DMS53 (cell line): ENCODE measurements at regions not wholly inside any gene's neighbourhood (a gene's known extent, or its start where the extent isn't known, plus 50 kb on each side); places are given as distances from the start of the nearest gene placed in this dataset.
A peak's percentile ranks its signal among the peaks of the same experiment; 100 is the strongest.
"Not testable (repeated sequence)": the region's sequence is repeated elsewhere in the genome, so short reads cannot be mapped to it uniquely, and the experiment has no call there.

Experiments used
- DNase-seq: peaks from one replicate; lab custom pipeline; 2025; lab: John Stamatoyannopoulos, UW

DNA sequence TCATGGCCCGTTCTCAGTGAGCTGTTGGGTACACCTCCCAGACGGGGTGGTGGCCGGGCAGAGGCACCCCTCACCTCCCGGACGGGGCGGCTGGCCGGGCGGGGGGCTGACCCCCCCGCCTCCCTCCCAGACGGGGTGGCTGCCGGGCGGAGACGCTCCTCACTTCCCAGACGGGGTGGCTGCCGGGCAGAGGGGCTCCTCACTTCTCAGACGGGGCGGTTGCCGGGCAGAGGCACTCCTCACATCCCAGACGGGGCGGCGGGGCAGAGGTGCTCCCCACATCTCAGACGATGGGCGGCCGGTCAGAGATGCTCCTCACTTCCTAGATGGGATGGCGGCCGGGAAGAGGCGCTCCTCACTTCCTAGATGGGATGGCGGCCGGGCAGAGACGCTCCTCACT, 129.7 kb upstream of the DAAM1 start:
- DNase-seq, result not testable (repeated sequence)

DNA sequence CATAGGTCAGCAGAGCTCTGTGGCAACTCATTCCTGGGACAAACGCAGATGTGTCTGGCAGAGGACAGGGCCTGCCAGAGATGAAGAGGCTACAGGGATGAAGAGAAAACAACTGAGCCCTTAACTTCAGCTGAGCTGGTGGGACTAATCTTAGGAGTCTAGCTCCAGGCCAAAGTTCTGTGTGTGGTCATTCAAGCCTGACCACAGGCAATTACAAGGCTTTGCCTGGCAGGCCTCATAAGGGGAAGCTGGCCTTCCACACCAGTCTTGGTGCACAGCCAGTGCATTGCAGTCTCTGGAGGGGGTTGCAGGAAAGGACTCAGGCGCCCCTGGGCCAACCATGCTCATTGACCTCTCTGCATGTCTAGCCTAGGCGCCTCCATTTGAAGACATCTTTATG, 127.6 kb upstream of the DAAM1 start:
- no peak for DNase-seq

DNA sequence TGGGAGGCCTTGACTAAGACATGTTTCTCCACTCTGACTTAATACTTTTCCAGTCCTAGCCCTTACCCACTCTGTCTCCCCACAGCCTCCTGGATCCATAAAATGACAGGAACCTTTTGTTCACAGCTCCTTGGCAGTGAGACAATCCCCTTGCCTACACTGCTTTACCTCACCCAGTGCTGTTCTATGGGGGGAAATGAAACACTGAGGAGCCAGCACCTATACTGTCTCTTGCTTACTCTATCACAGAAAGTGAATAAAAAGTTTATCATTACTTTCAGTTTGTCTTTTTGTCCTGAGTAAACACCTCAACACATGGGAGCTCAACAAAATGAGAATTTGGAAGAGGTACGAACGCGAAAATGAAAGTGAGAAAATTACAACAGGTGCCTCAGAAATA, 127.2 kb upstream of the DAAM1 start:
- no peak for DNase-seq

DNA sequence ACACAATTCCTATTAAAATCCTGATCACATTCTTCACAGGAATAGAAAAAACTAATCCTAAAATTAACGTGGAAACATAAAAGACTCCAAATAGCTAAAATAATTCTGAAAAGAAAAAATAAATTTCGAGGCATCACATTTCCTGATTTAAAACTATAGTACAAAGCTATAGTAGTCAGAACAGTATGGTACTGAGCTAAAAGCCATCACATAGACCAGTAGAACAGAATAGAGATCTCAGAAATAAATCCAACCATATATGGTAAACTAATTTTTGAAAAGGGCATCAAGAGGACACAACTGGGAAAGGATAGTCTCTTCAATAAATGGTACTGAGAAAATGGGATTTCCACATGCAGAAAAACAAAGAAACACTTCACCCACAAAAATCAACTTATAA, 125.2 kb upstream of the DAAM1 start:
- DNase-seq, result no peak

DNA sequence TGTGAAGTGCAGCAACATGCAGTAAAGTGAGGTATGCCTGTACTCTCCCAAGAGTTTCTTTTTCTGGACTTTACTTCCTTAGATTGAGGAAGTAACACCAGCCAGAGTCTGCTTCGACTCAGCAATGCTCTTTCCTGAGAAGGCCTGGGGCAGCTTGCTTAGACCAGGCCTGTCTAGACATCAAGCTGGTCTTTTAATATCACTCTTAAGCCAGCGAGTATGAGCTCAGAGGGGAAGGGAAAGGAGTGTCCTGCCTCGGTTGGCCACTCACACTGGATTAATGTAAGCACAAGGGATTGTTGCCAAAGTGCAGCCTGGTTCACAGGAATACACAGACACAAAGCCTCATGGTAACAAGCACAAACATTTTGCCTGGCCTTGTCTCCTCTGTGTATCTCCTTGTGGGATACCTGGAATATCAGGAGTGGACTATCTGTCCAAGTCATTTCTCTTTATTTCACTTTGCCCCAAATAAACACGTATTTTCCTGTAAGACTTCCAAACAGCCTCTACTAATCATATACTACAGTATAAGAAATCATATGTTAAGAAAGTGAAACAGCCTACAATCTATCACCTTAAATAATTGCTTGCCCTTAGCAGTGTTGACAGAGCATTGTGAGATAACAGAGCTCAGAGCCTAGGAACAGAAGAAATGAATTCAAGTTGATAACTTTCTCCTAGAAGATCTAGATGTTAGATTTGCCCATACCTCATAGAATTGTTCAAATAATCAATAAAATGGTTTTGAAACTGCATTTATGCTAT, 121.2 kb upstream of the DAAM1 start:
- peak; percentile 1 for DNase-seq

DNA sequence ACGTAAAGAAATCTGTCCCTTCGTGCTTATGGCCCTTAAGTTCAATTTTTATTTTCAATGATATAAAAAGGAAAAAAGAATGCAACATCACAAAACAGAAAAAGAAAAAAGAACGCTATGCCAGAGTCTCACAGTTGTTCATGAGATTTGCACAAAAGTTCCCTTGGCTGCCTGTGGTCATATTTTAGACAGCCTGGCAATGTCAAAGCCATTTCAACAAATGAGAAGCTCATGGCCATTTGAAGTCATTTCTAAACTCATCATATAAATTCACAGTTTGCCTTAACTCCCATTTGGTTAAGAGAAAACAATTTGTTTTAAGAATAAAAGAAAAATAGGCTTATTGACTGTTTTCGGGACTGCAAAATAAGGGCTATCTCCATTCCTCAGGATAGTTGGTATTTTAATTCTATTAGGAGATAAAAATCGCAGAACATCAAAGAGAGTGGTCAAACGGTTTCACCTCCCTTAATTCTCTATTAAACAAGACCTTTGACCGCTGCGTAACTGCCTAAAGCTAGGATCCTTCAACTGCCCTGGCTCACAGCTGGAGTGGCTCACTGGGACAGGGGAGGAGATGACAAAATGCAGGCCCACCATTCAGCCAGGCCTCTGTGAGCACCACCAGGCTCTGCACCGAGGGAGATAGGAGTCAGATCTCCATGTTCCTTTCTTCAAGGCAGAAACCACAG, 119.2 kb upstream of the DAAM1 start:
- DNase-seq, result no peak

DNA sequence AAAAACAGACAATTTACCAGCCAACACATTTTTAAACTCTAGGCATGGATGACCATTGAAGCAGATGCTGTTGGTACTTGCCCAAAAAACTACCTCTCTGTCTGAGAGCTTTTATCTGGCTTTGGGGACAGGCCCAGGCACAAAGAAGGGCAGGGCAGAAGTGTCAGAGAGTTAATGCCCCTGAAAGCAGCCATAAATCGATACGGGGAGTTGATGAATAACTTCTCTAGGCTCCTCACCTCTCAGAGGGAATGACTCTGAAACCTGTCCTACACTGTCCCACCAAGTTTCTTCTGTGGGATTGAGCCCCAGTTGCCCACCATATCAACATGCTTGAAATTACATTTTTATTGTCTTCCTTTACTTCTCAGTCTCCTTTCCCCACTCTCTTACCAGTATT, 113.0 kb upstream of the DAAM1 start:
- no peak for DNase-seq

DNA sequence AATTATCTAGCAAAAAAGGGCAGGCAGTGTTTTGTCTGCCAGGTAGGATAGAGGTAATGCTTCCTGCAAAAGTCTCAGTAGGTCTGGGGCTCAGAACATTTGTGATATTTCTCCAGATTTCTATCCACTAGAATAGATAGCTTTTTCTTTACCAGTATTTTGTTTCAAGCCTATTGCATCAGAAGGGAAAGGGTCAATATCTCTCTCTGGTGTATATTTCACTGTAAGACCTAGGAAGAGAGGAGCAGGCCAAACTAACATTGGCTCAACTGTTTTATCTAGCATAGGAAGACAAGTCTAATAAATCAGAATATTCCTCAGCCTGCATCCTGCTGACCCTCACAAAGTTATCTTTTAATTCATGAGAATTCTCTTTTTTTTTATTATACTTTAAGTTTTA, 106.7 kb upstream of the DAAM1 start:
- DNase-seq, result no peak

DNA sequence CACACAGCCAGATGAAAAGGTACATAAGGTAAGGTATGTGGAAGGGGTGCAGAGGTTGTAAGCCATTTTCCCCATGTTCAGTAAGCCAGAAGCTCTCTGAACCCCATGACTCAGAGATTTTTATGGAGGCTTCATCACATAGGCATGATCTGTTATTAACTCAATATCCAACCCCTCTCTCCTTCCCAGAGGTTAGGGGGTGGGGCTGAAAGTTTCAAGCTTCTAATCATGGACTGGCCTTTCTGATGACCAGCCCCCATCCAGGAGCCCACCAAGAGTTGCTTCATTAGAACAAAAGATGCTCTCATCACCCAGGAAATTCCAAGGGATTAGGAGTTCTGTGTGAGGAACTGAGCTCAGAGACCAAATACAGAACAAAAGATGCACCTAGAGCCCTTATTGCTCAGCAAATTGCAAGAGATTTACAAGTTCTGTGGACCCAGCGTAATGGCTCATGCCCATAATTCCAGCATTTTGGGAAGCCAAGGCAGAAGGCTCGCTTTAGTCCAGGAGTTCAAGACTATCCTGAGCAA, 103.2 kb upstream of the DAAM1 start:
- no peak for DNase-seq

DNA sequence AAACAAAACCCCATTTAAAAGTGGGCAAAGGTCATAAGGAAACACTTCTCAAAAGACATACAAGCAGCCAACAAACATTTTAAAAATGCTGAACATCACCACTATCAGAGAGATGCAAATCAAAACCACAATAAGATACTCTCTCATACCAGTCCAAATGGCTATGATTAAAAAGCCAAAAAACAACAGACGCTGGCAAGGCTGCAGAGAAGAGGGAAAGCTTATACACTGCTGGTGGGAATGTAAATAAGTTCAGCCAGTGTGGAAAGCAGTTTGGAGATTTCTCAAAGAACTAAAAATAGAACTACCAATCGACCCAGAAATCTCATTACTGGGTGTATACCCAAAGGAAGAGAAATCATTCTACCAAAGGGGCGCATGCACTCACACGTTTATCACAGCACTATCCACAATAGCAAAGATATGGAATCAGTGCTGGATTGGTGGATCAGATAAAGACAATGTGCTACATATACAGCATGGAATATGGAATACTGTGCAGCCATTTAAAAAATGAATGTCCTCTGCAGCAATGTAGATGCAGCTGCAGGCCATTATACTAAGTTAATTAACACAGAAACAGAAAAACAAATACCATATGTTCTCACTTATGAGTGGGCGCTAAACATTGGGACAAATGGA, 102.1 kb upstream of the DAAM1 start:
- no peak for DNase-seq

DNA sequence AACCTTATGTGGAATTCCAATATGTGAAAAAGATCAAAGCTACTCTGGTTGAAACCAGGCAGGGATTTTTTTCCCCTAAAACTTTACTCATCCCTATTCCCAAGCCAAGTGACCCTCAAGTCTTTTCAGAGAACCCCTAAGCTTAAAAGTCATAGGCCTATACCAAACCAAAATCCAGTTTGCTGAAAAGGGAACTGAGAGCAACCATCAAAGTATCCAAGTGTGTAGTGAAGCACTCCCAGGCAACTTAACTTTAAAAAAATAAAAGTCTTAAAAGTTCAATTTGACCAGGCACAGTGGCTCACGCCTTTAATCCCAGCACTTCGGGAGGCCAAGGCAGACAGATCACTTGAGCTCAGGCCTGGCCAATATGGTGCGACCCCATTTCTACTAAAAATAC, 101.2 kb upstream of the DAAM1 start:
- DNase-seq, result no peak

DNA sequence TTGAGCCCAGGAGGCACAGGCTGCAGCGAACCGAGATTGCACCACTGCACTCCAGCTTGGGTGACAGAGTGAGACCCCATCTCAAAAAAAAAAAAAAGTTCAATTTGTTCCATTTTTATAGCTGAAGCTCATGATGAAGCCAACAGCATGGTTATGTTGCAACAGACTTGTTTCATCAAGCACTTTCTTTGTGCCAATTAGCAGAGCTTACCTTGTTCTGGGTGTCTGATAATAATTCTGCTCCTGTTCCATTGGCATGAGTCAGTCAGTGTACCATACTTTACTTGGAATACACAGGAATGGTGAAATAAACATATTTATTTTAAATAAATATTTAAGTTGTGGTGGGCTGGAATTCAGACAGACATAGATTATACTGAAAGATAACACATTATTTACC, 100.8 kb upstream of the DAAM1 start:
- no peak for DNase-seq

DNA sequence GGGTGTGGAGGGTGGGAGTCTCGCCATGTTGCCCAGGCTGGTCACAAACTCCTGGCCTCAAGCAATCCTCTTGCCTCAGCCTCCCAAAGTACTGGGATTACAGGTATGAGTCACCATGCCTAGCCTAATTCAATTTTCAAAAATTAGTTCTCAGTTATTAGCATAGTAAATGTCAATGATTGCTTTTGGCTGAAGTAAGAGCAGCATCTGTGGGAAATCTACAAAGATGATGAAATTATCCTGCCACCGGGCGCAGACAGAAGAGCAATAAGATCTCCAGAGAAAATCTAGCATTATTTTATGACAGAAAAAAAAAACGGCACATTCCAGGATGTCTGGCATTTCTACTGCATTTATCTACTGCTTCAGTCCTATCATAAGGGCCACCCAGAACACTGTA, 97.9 kb upstream of the DAAM1 start:
- no peak for DNase-seq

DNA sequence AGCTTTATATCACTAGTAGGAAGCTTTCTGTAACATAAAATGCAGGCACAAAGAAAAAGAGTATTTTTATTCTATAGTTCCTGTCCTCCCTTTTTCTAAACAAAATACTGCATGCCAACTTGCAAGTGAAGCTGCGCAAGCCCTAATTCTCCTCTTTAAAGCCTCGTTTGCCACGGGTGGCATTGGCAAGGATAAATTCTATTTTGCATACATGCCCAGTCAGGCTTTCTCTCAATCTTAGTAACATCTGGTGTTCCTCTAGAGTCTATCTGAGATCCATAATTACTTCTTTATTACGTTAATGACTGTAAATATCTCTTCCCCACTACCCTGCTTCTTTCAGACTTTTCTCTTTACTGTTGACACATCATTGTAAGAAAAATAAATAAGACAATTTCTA, 97.1 kb upstream of the DAAM1 start:
- no peak for DNase-seq

DNA sequence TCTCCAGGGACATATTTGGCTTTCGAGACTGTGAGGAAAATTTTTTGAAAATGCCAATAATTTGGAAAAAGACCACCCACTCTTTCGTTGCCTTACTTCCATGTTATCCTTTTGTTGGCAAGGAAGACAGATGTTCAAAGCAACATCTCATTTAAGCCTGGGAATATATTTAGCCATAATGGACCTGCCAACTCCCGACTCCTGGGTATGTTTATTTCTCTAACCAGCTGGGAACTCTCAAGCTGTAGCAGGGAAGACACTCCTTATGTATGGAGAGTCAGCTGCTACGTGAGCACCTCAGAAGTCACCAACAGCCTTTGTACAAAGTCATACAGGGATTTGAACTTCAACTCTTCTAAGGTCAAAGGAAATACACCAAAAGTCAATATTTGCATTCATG, 96.5 kb upstream of the DAAM1 start:
- no peak for DNase-seq

DNA sequence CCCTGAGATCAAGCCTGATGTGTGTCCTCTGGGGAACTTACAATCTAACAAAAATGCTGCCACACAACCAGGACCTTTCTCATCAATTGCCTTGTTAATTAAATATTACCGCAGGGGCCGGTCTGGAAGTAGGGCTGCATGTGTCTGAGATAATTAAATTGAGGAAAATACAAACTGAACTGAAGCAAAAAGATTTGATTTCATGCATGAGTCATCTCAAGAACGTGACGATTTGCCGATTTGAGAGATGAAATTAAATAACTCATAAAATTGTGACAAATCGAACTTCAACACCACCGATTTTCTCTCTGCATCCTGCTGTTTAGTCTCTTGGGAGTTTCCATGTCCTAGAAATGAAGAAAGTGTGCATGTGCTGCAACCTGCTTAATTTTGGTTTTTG, 94.6 kb upstream of the DAAM1 start:
- DNase-seq, result no peak

DNA sequence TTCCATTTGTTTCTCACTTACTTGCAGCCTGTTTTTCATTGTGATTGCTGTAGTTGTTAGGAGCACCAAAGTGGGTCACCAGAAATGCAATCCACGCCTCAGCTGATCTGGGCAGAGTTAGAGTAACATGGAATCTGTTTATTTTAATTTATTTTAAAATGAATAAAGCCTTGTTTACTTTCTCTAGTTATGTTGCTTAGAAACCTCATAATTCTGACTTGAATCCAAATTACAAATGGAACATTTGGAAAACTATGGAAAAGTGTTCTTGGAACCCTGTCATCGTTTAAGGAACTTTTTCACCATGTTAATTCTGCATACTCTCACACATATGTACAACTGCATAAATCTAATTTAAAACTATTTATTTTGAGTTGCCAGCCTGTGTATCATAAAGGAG, 92.2 kb upstream of the DAAM1 start:
- DNase-seq, result no peak

DNA sequence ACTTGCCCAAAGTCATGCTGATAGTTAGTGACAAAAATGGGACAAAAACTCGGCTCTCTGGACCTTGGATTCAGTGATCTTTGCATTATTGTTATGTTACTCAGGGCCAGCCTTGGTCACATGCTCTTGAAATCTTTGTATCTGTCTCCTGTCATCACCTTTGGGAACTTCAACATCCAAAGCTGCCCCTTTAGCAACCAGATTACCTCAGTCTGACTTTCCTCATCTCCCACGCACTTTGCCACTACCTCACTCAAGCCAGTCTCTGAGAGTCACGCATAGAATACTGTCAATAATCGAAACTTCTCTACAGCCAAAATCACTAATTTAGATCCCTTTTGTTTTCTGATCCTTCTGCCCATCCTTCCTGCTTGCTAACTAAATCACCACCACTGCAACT, 90.8 kb upstream of the DAAM1 start:
- no peak for DNase-seq

DNA sequence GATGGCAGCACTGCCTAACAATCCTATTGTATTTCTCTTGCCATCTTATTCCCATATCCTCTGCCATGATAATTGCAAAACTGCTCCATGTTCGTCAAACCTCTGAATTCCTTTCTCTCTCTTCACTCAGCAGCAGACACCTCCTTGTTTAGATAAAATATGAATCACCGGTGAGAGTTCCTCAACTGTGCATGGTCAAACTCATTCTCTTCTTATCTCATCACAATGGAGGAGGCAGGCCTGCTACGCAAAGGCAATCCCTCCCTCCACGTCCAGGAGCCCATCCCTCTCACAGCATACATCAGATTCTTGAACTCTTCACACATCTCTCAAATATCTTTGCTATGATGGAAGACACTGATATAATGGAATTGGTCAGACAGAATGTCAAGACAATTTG, 90.1 kb upstream of the DAAM1 start:
- DNase-seq, result no peak

DNA sequence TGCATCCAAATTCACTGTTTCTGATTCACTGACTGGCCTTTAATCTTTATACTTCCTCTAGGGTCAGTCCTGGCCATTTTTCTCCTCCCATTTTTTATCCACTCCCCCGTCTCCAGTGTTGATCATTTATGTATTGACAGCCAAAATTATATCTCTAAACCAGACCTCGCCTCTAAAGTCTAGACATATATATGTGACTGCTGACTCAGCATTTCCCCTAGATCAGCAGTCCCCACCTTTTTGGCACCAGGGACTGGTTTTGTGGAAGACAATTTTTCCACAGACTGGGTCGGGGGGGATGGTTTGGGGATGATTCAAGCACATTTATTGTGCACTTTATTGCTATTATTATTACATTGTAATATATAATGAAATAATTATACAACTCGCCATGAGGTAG, 88.3 kb upstream of the DAAM1 start:
- no peak for DNase-seq

DNA sequence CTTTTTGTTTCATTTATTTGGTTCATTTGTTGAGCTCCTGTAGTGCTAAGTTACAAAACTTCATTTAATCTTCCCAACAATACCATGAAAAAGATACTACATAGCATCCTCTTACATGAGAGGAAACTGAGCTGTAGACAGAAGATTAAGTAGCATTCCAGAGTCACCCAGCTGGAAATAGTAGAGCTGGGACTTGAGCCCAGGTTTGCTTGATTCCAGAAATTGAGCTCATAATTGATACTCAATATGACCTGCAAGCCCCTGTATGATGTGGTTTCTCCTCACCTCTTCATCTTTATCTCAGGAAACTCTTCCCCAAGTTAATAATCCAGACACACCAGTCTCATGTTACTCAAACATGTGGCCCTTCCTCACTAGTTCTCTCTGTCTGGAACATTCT, 87.0 kb upstream of the DAAM1 start:
- DNase-seq, result no peak

DNA sequence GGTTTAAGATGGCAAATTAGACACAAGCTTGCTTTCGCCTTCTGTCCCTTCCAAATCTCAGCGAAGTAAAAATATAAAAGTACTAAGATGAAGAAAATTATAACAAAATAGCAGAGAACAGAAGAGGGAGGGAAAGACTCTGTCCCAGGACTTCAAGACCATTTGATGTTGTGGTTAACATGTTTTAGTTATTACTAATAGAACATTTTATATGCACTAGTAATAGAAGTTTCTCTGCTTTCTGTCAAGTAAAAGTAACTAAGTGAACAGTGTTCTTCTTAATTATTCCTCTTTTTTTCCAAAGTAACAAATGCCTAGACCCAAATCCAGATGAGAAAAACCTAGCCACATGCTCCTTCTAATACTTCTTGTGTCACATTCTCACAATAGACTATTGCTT, 85.1 kb upstream of the DAAM1 start:
- DNase-seq, result no peak

DNA sequence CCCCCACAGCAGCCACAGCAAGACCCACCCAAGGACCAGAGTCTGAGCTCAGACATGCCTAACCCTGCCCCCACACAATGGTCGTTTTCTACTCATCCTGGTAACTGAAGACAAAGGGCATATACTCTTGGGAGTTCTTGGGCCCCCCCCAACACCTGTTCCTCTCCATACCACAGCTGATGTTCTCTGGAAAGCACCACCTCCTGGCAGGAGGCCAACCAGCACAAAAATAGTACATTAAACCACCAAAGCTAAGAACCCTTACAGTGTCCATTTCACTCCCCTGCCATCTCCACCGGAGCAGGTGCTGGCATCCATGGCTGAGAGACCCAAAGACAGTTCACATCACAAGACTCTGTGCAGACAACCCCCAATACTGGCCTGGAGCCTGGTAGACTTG, 80.6 kb upstream of the DAAM1 start:
- DNase-seq, result no peak
